ENCODE measurements at regions not wholly inside any gene's neighbourhood (a gene's known extent, or its start where the extent isn't known, plus 50 kb on each side); places are given as distances from the start of the nearest gene placed in this dataset.

- no peak overlapping the region for H3K9ac ChIP-seq (ENCODE audit: low read length)
- no peaks in the 10 kb centered on the region for H3K9me3 Mint-ChIP-seq (ENCODE audit: insufficient read depth)
- no peak overlapping the region for H3K4me3 Mint-ChIP-seq
- H3K9me3 ChIP-seq (ENCODE audit: control extremely low read depth in 1 of 3, control insufficient read depth in 2 of 3, insufficient read depth in 1 of 3, low read length in 2 of 3) = no peaks in the 10 kb centered on the region
- no peaks in the 10 kb centered on the region for H3K27me3 Mint-ChIP-seq
- DNase-seq (no peak), ATAC-seq (ENCODE audit: low read depth) (no peak)
- H2AFZ ChIP-seq (ENCODE audit: insufficient read depth, low read depth, low read length, poor library complexity, severe bottlenecking) = no peak overlapping the region
- no peak overlapping the region for H3K4me2 ChIP-seq (replicated peaks; ENCODE audit: low read depth, low read length, poor library complexity, severe bottlenecking)
- TF ChIP-seq CTCF (IDR thresholded peaks at IDR 0.05) (no peak), EZH2 (IDR thresholded peaks at IDR 0.05; ENCODE audit: borderline replicate concordance, insufficient read depth, low read depth, low read length, poor library complexity, severe bottlenecking) (no peak)
- H3K27ac ChIP-seq (ENCODE audit: low read length in 2 of 2) = no peak overlapping the region
- intact Hi-C loops (cut with micrococcal nuclease) = no loop called here
- no peaks in the 10 kb centered on the region for H3K79me2 ChIP-seq (ENCODE audit: control insufficient read depth, insufficient read depth, low read length)
- no peaks in the 10 kb centered on the region for H3K4me1 Mint-ChIP-seq
- no peaks in the 10 kb centered on the region for H3K27me3 ChIP-seq (replicated peaks in 1 of 4; ENCODE audit: control extremely low read depth in 1 of 4, control insufficient read depth in 3 of 4, insufficient read depth in 4 of 4, low read length in 3 of 4)
- no peaks in the 10 kb centered on the region for H3K36me3 ChIP-seq (replicated peaks in 1 of 2; ENCODE audit: control extremely low read depth in 1 of 2, control insufficient read depth in 1 of 2, extremely low read depth in 1 of 2, insufficient read depth in 2 of 2, low read length in 1 of 2)
- POLR2A ChIA-PET = no interaction called here
- H3K4me3 ChIP-seq (ENCODE audit: control extremely low read depth in 1 of 5, extremely low read depth in 1 of 5, insufficient read depth in 1 of 5, low read depth in 2 of 5, low read length in 4 of 5) = no peak overlapping the region
- H3K4me1 ChIP-seq (ENCODE audit: control insufficient read depth in 2 of 2, insufficient read depth in 2 of 2, low read length in 2 of 2) = no peaks in the 10 kb centered on the region
- H3K27ac Mint-ChIP-seq = no peak overlapping the region
- no peaks in the 10 kb centered on the region for H4K20me1 ChIP-seq (ENCODE audit: control insufficient read depth, insufficient read depth, low read length, poor library complexity, severe bottlenecking)
- CTCF ChIA-PET = no interaction called here
These were observed 235.4 kb upstream of the FANCL start for GRCh38 chr2:58476556-58476955.

- no peak for ATAC-seq (ENCODE audit: low read depth)
- Histone ChIP-seq H3K4me2 (replicated peaks; ENCODE audit: low read depth, low read length, poor library complexity, severe bottlenecking) (no peak overlapping the region), H3K9ac (ENCODE audit: low read length) (no peak overlapping the region), H3K27me3 (replicated peaks in 1 of 4; ENCODE audit: control extremely low read depth in 1 of 4, control insufficient read depth in 3 of 4, insufficient read depth in 4 of 4, low read length in 3 of 4) (no peaks in the 10 kb centered on the region), H3K4me3 (ENCODE audit: control extremely low read depth in 1 of 5, extremely low read depth in 1 of 5, insufficient read depth in 1 of 5, low read depth in 2 of 5, low read length in 4 of 5) (no peak overlapping the region), H4K20me1 (ENCODE audit: control insufficient read depth, insufficient read depth, low read length, poor library complexity, severe bottlenecking) (no peaks in the 10 kb centered on the region), H3K4me1 (ENCODE audit: control insufficient read depth in 2 of 2, insufficient read depth in 2 of 2, low read length in 2 of 2) (no peaks in the 10 kb centered on the region), H3K36me3 (replicated peaks in 1 of 2; ENCODE audit: control extremely low read depth in 1 of 2, control insufficient read depth in 1 of 2, extremely low read depth in 1 of 2, insufficient read depth in 2 of 2, low read length in 1 of 2) (no peaks in the 10 kb centered on the region), H3K27ac (ENCODE audit: low read length in 2 of 2) (no peak overlapping the region), H3K79me2 (ENCODE audit: control insufficient read depth, insufficient read depth, low read length) (no peaks in the 10 kb centered on the region), H2AFZ (ENCODE audit: insufficient read depth, low read depth, low read length, poor library complexity, severe bottlenecking) (no peak overlapping the region), H3K9me3 (ENCODE audit: control extremely low read depth in 1 of 3, control insufficient read depth in 2 of 3, insufficient read depth in 1 of 3, low read length in 2 of 3) (no peaks in the 10 kb centered on the region)
- POLR2A ChIA-PET = no interaction called here
- no CpG with 5 or more reads among the region's 2 CpGs for WGBS (ENCODE audit: insufficient coverage)
- intact Hi-C loops (cut with micrococcal nuclease) = no loop called here
- Mint-ChIP-seq H3K9me3 (ENCODE audit: insufficient read depth) (no peaks in the 10 kb centered on the region), H3K27me3 (no peaks in the 10 kb centered on the region), H3K4me1 (no peaks in the 10 kb centered on the region), H3K27ac (no peak overlapping the region), H3K4me3 (no peak overlapping the region)
- TF ChIP-seq EZH2 (IDR thresholded peaks at IDR 0.05; ENCODE audit: borderline replicate concordance, insufficient read depth, low read depth, low read length, poor library complexity, severe bottlenecking) = no peak
- CTCF ChIA-PET = no interaction called here
- DNase-seq = no peak
These were observed 234.6 kb upstream of the FANCL start for GRCh38 chr2:58475756-58476155.
